Loucy (cell line): ENCODE measurements at regions not wholly inside any gene's neighbourhood (a gene's known extent, or its start where the extent isn't known, plus 50 kb on each side); places are given as distances from the start of the nearest gene placed in this dataset.

Experiments
- H2AFZ ChIP-seq: fragments of 200-600 bp; sonication (generic); 2 replicates; pipeline ENCODE4 v1.6.0; 2016; ENCODE audit warnings: antibody characterized with exemption, mild to moderate bottlenecking, low read length, moderate library complexity
- H3F3A ChIP-seq: fragments of 200-600 bp; 2 replicates; pipeline ENCODE4 v1.6.0; 2016; ENCODE audit warnings: antibody characterized with exemption, low read depth, mild to moderate bottlenecking
- H3K27me3 ChIP-seq: fragments of 200-600 bp; sonication (generic); 2 replicates; pipeline ENCODE4 v1.6.1; 2014; ENCODE audit warnings: low read length, mild to moderate bottlenecking; ENCODE audit not compliant: insufficient read depth, poor library complexity, severe bottlenecking
- H3K36me3 ChIP-seq: fragments of 200-600 bp; sonication (generic); 2 replicates; pipeline ENCODE4 v1.6.1; 2016; ENCODE audit warnings: low read length; ENCODE audit not compliant: insufficient read depth
- H3K4me1 ChIP-seq: fragments of 200-600 bp; sonication (generic); 2 replicates; pipeline ENCODE4 v1.5.1; 2014; ENCODE audit warnings: low read length, mild to moderate bottlenecking; ENCODE audit not compliant: insufficient read depth, poor library complexity, severe bottlenecking
- H3K4me2 ChIP-seq: fragments of 200-600 bp; sonication (generic); 2 replicates; pipeline ENCODE4 v1.6.0; 2014; ENCODE audit warnings: antibody characterized with exemption, low read length, low read depth, mild to moderate bottlenecking; ENCODE audit not compliant: poor library complexity, severe bottlenecking
- H3K4me3 ChIP-seq: fragments of 200-600 bp; sonication (generic); 2 replicates; pipeline ENCODE4 v1.5.1; 2014; ENCODE audit warnings: low read length, mild to moderate bottlenecking, mixed read lengths; ENCODE audit not compliant: poor library complexity, severe bottlenecking
- H3K79me2 ChIP-seq: fragments of 200-600 bp; sonication (generic); 2 replicates; pipeline ENCODE4 v1.6.1; 2014; ENCODE audit warnings: low read length; ENCODE audit not compliant: insufficient read depth
- H3K9ac ChIP-seq: fragments of 200-600 bp; sonication (generic); 2 replicates; pipeline ENCODE4 v1.6.0; 2014; ENCODE audit warnings: mild to moderate bottlenecking, low read depth, low read length, moderate library complexity; ENCODE audit not compliant: poor library complexity, severe bottlenecking
- H3K9me2 ChIP-seq: fragments of 200-600 bp; sonication (generic); replicated peaks from 2 replicates; pipeline ENCODE4 v1.6.1; 2016; ENCODE audit warnings: low read depth, low read length, mixed read lengths
- H3K9me3 ChIP-seq: fragments of 200-600 bp; sonication (generic); 2 replicates; pipeline ENCODE4 v1.6.1; 2014; ENCODE audit warnings: mild to moderate bottlenecking, antibody characterized with exemption, low read length, low read depth; ENCODE audit not compliant: insufficient read depth
- H4K20me1 ChIP-seq: fragments of 200-600 bp; sonication (generic); 2 replicates; pipeline ENCODE4 v1.6.0; 2014; ENCODE audit warnings: antibody characterized with exemption, low read length, mild to moderate bottlenecking; ENCODE audit not compliant: insufficient read depth, poor library complexity, severe bottlenecking
- EZH2phosphoT487 ChIP-seq: fragments of 200-600 bp; IDR thresholded peaks from 2 replicates; pipeline ENCODE4 v1.6.1; 2018; ENCODE audit warnings: antibody characterized with exemption, mild to moderate bottlenecking, moderate library complexity, borderline replicate concordance
- TF ChIP-seq, protein P1 (sequence below): fragments of 200-600 bp; sonication (generic); conservative IDR thresholded peaks from 2 replicates; pipeline ENCODE4 v1.5.1; 2014; ENCODE audit warnings: mild to moderate bottlenecking, antibody characterized with exemption, low read length

- Histone ChIP-seq H4K20me1 (no peaks in the 10 kb centered on the region), H3K27me3 (no peaks in the 10 kb centered on the region), H3K36me3 (no peaks in the 10 kb centered on the region), H3K4me3 (no peak overlapping the region), H3K9me2 (no peaks in the 10 kb centered on the region), H3K9me3 (no peaks in the 10 kb centered on the region), H2AFZ (no peak overlapping the region), H3K79me2 (no peaks in the 10 kb centered on the region), H3F3A (no peaks in the 10 kb centered on the region), H3K4me1 (no peaks in the 10 kb centered on the region), H3K9ac (no peak overlapping the region), H3K4me2 (no peak overlapping the region)
- TF ChIP-seq EZH2phosphoT487 = no peak
- TF ChIP-seq, protein P1, sequence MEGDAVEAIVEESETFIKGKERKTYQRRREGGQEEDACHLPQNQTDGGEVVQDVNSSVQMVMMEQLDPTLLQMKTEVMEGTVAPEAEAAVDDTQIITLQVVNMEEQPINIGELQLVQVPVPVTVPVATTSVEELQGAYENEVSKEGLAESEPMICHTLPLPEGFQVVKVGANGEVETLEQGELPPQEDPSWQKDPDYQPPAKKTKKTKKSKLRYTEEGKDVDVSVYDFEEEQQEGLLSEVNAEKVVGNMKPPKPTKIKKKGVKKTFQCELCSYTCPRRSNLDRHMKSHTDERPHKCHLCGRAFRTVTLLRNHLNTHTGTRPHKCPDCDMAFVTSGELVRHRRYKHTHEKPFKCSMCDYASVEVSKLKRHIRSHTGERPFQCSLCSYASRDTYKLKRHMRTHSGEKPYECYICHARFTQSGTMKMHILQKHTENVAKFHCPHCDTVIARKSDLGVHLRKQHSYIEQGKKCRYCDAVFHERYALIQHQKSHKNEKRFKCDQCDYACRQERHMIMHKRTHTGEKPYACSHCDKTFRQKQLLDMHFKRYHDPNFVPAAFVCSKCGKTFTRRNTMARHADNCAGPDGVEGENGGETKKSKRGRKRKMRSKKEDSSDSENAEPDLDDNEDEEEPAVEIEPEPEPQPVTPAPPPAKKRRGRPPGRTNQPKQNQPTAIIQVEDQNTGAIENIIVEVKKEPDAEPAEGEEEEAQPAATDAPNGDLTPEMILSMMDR = no peak
These were observed 54.1 kb upstream of the CDKN2AIP start for GRCh38 chr4:183390374-183390773.

- H3F3A ChIP-seq = no peaks in the 10 kb centered on the region
- H4K20me1 ChIP-seq = no peaks in the 10 kb centered on the region
- H3K9me2 ChIP-seq = no peaks in the 10 kb centered on the region
- H3K4me1 ChIP-seq = no peaks in the 10 kb centered on the region
- H3K27me3 ChIP-seq = no peaks in the 10 kb centered on the region
- H3K9ac ChIP-seq = no peak overlapping the region
- no peak overlapping the region for H3K4me2 ChIP-seq
- TF ChIP-seq, protein P1 = no peak
- TF ChIP-seq EZH2phosphoT487 = no peak
- H3K4me3 ChIP-seq = no peak overlapping the region
- no peaks in the 10 kb centered on the region for H3K36me3 ChIP-seq
- no peaks in the 10 kb centered on the region for H3K79me2 ChIP-seq
- H2AFZ ChIP-seq = peak overlapping the region; percentile 66; the same call in 1 of the 2 replicates
- H3K9me3 ChIP-seq = no peaks in the 10 kb centered on the region
These were observed 53.2 kb upstream of the CDKN2AIP start for GRCh38 chr4:183391204-183391603.

- H3K9me3 ChIP-seq = no peaks in the 10 kb centered on the region
- H3K4me1 ChIP-seq = no peaks in the 10 kb centered on the region
- no peaks in the 10 kb centered on the region for H3K79me2 ChIP-seq
- no peaks in the 10 kb centered on the region for H3K9me2 ChIP-seq
- no peak overlapping the region for H3K9ac ChIP-seq
- no peaks in the 10 kb centered on the region for H3K27me3 ChIP-seq
- H2AFZ ChIP-seq = peak overlapping the region; percentile 26; the same call in 1 of the 2 replicates
- no peak overlapping the region for H3K4me2 ChIP-seq
- H3K36me3 ChIP-seq = no peaks in the 10 kb centered on the region
- TF ChIP-seq, protein P1 = no peak
- no peak for TF ChIP-seq EZH2phosphoT487
- H4K20me1 ChIP-seq = no peaks in the 10 kb centered on the region
- H3K4me3 ChIP-seq = no peak overlapping the region
- H3F3A ChIP-seq = no peaks in the 10 kb centered on the region
These were observed 52.1 kb upstream of the CDKN2AIP start for GRCh38 chr4:183392377-183392776.
